ENCODE measurements at regions not wholly inside any gene's neighbourhood (a gene's known extent, or its start where the extent isn't known, plus 50 kb on each side); places are given as distances from the start of the nearest gene placed in this dataset.
A peak's percentile ranks its signal among the peaks of the same experiment; 100 is the strongest.

DNA sequence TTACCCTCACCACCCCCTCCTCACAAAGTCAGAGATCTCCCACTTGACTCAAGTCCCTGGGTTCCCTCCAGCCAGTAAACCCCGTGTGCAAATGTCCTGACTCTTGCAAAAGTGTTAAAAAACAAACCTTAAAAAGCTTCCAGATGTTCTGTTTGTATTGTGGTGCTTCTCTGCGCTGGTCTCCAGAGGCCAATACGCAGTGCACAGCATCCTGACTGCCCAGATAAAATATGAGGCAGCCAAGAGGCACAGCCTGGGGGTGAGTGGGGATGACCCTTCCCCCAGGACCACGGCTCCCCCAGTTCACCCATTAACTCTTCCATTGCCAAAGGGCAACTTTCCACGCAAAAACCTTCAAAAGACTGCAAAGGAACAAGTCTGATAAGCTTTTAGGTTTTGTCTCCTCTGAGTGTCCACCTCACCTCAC is 291.8 kb downstream of the SOX9 start:
- TF ChIP-seq, protein P1, sequence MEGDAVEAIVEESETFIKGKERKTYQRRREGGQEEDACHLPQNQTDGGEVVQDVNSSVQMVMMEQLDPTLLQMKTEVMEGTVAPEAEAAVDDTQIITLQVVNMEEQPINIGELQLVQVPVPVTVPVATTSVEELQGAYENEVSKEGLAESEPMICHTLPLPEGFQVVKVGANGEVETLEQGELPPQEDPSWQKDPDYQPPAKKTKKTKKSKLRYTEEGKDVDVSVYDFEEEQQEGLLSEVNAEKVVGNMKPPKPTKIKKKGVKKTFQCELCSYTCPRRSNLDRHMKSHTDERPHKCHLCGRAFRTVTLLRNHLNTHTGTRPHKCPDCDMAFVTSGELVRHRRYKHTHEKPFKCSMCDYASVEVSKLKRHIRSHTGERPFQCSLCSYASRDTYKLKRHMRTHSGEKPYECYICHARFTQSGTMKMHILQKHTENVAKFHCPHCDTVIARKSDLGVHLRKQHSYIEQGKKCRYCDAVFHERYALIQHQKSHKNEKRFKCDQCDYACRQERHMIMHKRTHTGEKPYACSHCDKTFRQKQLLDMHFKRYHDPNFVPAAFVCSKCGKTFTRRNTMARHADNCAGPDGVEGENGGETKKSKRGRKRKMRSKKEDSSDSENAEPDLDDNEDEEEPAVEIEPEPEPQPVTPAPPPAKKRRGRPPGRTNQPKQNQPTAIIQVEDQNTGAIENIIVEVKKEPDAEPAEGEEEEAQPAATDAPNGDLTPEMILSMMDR (IDR thresholded peaks at IDR 0.05) = no peak
- no peaks in the 10 kb centered on the region for H3K27me3 ChIP-seq
- no peaks in the 10 kb centered on the region for H3K4me1 ChIP-seq
- H3K27ac ChIP-seq = no peak overlapping the region
- intact Hi-C loops (cut with DNase I) = no loop called here
- no peak overlapping the region for H3K4me3 ChIP-seq
- H3K9ac ChIP-seq (ENCODE audit: low read depth in 2 of 2, low read length in 2 of 2) = no peak overlapping the region
- no peaks in the 10 kb centered on the region for H3K36me3 ChIP-seq
- no peak for DNase-seq
- H3K9me3 ChIP-seq = no peaks in the 10 kb centered on the region

DNA sequence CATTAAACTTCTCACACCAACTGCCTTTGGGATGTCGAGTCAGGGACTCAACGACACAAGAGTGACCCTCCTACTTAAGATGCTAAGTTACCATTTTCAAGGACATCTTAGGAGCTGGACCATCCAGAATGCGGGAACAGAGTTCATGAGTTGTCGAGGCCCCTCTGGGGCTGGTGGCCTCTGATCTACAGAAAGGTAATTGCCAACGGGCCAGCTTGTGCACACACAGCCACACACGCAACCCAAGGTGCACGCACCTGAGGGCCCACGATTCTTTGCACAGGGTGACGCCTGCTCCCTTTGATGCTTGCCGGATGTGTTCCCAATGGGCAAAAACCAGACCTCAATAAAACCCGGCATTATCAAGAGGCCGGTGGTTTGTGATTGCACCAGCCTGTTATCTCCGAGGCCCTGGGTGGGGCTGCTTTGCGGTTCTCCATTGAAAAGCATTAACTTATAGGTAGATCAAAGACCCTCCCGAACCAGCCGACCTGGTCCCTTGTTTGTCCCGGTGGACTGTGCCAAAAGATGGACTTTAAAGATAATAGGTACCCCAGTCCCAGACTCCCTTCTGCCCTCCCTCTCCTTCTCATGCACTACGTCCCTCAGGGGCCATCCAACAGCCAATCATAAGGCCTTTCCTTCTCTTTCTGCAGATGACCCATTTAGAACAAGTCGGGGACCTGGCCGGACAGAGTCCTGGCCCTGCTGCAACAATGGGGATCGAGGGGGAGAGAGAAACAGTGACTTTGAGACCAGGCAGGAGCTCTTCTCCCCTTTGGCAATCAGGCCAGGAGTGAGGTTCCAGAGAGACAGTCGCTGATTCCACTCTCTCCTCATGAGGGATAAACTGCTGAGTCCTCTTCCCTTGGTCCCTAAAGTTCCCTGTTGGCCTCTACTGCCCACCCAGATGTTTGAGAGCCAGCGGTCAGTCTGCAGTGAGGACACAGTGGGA is 292.5 kb downstream of the SOX9 start:
- H3K9ac ChIP-seq (ENCODE audit: low read depth in 2 of 2, low read length in 2 of 2) = no peak overlapping the region
- H3K4me3 ChIP-seq = no peak overlapping the region
- peak; percentile 53 for DNase-seq
- TF ChIP-seq, protein P1 (IDR thresholded peaks at IDR 0.05) = no peak
- no peaks in the 10 kb centered on the region for H3K27me3 ChIP-seq
- intact Hi-C loops (cut with DNase I) = no loop called here
- H3K9me3 ChIP-seq = no peaks in the 10 kb centered on the region
- H3K36me3 ChIP-seq = no peaks in the 10 kb centered on the region
- H3K27ac ChIP-seq = no peak overlapping the region
- H3K4me1 ChIP-seq = no peaks in the 10 kb centered on the region

DNA sequence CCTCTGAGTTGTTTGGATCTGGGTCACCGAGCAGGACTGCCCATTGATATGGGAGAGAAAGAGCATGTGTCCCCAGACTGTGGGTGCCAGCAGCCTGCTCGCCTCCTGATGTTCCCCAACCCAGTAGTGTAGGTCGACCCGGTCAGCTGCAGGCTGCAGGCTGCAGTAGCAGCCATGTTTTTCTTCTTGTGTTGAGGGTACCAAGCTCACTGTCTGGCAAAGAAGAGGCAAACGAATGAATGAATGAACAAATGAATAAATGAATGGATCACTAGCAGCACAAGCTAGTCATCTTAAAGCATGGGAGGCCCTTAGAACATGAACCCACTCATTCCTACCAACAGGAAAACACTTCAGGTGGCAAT is 293.2 kb downstream of the SOX9 start:
- TF ChIP-seq, protein P1 (IDR thresholded peaks at IDR 0.05) = no peak
- no peak for DNase-seq
- H3K9ac ChIP-seq (ENCODE audit: low read depth in 2 of 2, low read length in 2 of 2) = no peak overlapping the region
- no peaks in the 10 kb centered on the region for H3K36me3 ChIP-seq
- no peaks in the 10 kb centered on the region for H3K27me3 ChIP-seq
- H3K4me1 ChIP-seq = no peaks in the 10 kb centered on the region
- intact Hi-C loops (cut with DNase I) = no loop called here
- H3K4me3 ChIP-seq = no peak overlapping the region
- H3K27ac ChIP-seq = no peak overlapping the region
- no peaks in the 10 kb centered on the region for H3K9me3 ChIP-seq

GRCh38 chr17:72414967-72415853 is 294.4 kb downstream of the SOX9 start:
- DNase-seq = no peak
- H3K27me3 ChIP-seq = no peaks in the 10 kb centered on the region
- peaks cover 6% of the 10 kb centered on the region for H3K4me1 ChIP-seq
- H3K9me3 ChIP-seq = no peaks in the 10 kb centered on the region
- no peaks in the 10 kb centered on the region for H3K36me3 ChIP-seq
- no peak overlapping the region for H3K4me3 ChIP-seq
- H3K9ac ChIP-seq (ENCODE audit: low read depth in 2 of 2, low read length in 2 of 2) = no peak overlapping the region
- intact Hi-C loops (cut with DNase I) = no loop called here
- H3K27ac ChIP-seq = no peak overlapping the region
- TF ChIP-seq, protein P1 (IDR thresholded peaks at IDR 0.05) = no peak

GRCh38 chr17:72416054-72416675 is 295.3 kb downstream of the SOX9 start:
- H3K36me3 ChIP-seq = no peaks in the 10 kb centered on the region
- no peak for DNase-seq
- no peak overlapping the region for H3K4me3 ChIP-seq
- intact Hi-C loops (cut with DNase I) = no loop called here
- no peak overlapping the region for H3K27ac ChIP-seq
- H3K27me3 ChIP-seq = no peaks in the 10 kb centered on the region
- no peak overlapping the region for H3K9ac ChIP-seq (ENCODE audit: low read depth in 2 of 2, low read length in 2 of 2)
- no peaks in the 10 kb centered on the region for H3K9me3 ChIP-seq
- peaks cover 15% of the 10 kb centered on the region for H3K4me1 ChIP-seq
- TF ChIP-seq, protein P1 (IDR thresholded peaks at IDR 0.05) = no peak

All from colonic mucosa (tissue), 4 donors.